Sigmoid colon (tissue), 4 donors: ENCODE measurements at regions not wholly inside any gene's neighbourhood (a gene's known extent, or its start where the extent isn't known, plus 50 kb on each side); places are given as distances from the start of the nearest gene placed in this dataset.

Experiments
- CTCF ChIP-seq, 4 experiments: fragments of 450-650 bp in 3 of 4; fragments of 200-600 bp in 1 of 4; IDR thresholded peaks; one replicate each; pipeline ENCODE4 v1.5.1; 2016 to 2019; ENCODE audit warnings: antibody characterized with exemption in 4 of 4, mild to moderate bottlenecking in 3 of 4, moderate library complexity in 2 of 4
- POLR2A ChIP-seq, 2 donors: fragments of 450-650 bp; IDR thresholded peaks; one replicate each; pipeline ENCODE4 v1.6.1; 2016; ENCODE audit warnings: antibody characterized with exemption in 2 of 2, mild to moderate bottlenecking in 2 of 2, moderate library complexity in 2 of 2
- POLR2AphosphoS5 ChIP-seq, 4 donors: sonication (generic); formaldehyde crosslinking; IDR thresholded peaks; one replicate each; pipeline ENCODE4 v1.6.1; 2017; ENCODE audit warnings: antibody characterized with exemption in 4 of 4

GRCh38 chr4:91961504-91961903, 342.3 kb upstream of the GRID2 start:
- TF ChIP-seq CTCF (IDR thresholded peaks at IDR 0.05), result no peak
- TF ChIP-seq POLR2AphosphoS5 (IDR thresholded peaks at IDR 0.05), result no peak
- no peak for TF ChIP-seq POLR2A (IDR thresholded peaks at IDR 0.05)
